NCI-H2029 (cell line): ENCODE measurements at regions not wholly inside any gene's neighbourhood (a gene's known extent, or its start where the extent isn't known, plus 50 kb on each side); places are given as distances from the start of the nearest gene placed in this dataset.

Experiments
- DNase-seq: peaks from one replicate; lab custom pipeline; 2025; lab: John Stamatoyannopoulos, UW

DNA sequence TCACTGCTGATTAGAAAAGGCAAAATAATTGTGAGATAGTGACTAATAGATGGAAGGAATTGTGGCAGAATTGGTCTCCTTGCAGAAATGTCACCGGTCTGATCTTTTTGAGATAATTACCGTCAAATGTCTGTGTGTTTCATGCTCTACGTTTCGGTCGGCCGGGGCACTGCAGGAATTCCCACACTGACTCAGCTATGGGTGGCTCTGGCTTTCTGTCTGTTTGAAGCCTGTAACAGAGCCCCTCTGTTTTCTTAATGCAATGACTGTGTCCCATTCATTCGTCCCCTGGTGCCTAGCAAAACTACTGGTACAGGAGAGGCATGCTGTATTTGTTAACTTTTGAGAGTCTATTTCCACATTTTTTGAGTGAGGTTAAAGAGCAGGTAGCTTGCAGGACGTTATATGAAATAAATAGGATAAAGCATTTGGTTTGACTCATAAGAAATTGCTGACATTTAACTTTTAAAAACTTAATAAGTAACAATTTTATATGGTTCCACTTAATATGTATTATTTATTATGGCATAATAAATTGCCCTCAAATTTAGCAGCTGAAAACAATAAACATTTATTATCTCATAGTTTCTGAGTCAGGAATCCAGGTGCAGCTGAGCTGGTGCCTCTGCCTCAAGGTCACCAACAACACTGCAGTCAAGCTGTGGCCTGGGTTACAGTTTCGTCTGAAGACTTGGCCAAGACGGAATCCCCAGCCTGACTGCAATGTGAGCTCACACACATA is 53.3 kb upstream of the CTBP2 start:
- DNase-seq: no peak

DNA sequence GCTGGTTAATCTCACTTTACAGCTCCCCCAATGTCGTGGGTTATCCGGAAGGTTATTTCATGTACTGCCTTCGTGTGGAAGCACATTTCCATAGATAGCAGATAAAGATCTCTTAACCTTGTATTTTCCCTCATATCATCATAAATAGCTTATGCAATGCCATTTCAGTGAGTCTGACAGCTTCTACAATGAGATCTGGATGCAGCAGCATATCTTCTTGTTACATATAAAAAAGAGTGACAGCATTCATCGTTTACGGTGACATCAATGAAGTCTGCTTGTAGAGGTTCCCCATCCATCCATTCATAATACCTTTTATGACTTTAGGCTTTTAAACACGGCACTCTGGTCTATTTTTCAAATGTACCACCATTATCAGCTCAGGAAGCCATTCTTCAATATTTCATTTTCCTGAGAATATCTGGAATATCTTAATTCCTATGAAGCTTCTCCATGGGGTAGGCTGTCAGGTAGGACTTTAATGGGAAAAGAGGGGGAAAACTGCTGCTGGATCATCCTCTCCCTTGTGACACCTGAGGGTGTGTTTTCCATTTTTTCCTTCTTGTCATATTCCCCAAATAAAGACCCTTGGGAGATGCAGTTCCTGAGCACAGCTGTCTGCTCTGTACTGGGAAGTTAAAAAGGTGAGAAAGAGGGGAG is 51.9 kb upstream of the CTBP2 start:
- DNase-seq: no peak
